ENCODE measurements at regions not wholly inside any gene's neighbourhood (a gene's known extent, or its start where the extent isn't known, plus 50 kb on each side); places are given as distances from the start of the nearest gene placed in this dataset.

GRCh38 chr11:10401256-10401655 is 53.8 kb upstream of the AMPD3 start:
- TF ChIP-seq CTCF (conservative IDR thresholded peaks at IDR 0.05; ENCODE audit: low read length), result no peak
- TF ChIP-seq EZH2phosphoT487 (IDR thresholded peaks at IDR 0.05; ENCODE audit: borderline replicate concordance, low read depth, low read length), result no peak
